Dermis microvascular lymphatic vessel endothelial cell (primary cell): ENCODE measurements at regions not wholly inside any gene's neighbourhood (a gene's known extent, or its start where the extent isn't known, plus 50 kb on each side); places are given as distances from the start of the nearest gene placed in this dataset.

Experiments used
- DNase-seq, 2 donors: peaks; one replicate each; pipeline versions ENCODE4 v3.0.0 to v3.0.0-alpha.2; 2010; ENCODE audit warnings: low read depth in 2 of 2

GRCh38 chr9:116074658-116075057 lies 78.9 kb upstream of the PAPPA start:
- no peak for DNase-seq

DNA sequence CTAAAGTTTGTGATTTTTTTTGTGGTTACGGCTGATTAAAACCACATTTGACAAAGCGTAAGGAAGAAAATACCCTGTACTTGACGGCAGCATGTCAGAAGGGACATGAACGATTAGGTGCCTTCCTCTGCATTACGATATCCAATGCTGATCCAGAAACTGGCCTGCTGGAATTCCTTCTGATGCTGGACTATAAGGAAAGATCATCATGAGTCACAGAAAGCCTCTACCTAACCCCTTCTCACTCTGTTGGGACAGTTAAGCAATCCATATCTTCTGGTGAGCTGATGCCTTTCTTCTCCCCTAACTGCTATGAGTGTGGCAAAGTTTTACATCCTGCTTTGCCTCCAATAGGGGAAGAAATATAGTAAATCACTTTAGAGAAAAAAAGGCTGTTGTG lies 78.4 kb upstream of the PAPPA start:
- DNase-seq = no peak

DNA sequence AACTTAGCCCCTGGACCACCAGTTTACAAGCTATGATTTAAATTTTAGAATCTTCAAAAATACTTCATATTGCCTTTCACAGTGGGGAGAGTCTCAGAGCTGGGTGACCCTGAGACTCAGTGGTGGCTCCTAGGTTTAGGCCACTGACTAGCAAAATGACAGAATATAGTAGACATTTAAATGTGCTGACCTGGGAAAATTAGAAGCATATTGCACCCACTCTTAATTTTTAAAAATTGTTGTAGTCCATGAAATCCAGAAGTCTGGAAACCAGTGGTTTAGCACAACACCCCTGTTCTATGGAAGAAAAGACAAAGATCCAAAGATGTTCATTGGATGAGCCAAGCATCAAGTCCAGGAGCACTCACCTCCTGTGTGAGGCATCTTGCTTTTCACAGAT lies 75.0 kb upstream of the PAPPA start:
- DNase-seq = no peak

- no peak for DNase-seq
Measured at GRCh38 chr9:116080561-116080960, 73.0 kb upstream of the PAPPA start.

- DNase-seq = no peak
Measured at GRCh38 chr9:116081435-116082115, 72.0 kb upstream of the PAPPA start.

- no peak for DNase-seq
Measured at GRCh38 chr9:116083837-116084236, 69.8 kb upstream of the PAPPA start.

DNA sequence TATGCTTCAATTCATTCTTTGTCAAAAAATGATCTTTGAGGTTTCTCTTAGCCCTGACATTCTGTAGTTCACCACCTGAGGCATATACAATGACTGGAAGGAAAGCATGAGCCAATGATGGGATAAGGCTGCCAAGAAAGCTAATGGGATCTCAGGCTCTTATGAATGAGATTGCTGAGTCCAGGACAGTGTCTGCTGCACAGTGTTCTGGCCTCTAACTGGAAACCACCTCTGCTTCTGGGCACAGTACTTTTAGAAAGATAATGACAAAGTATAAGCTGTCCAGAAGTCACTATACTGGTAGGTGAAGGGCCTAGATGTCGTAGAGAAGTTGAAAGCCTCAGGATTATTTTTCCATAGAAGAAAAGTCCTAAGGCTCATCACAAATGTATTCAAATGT lies 69.1 kb upstream of the PAPPA start:
- DNase-seq = no peak

- DNase-seq = no peak
Measured at GRCh38 chr9:116087246-116087645, 66.3 kb upstream of the PAPPA start.

DNA sequence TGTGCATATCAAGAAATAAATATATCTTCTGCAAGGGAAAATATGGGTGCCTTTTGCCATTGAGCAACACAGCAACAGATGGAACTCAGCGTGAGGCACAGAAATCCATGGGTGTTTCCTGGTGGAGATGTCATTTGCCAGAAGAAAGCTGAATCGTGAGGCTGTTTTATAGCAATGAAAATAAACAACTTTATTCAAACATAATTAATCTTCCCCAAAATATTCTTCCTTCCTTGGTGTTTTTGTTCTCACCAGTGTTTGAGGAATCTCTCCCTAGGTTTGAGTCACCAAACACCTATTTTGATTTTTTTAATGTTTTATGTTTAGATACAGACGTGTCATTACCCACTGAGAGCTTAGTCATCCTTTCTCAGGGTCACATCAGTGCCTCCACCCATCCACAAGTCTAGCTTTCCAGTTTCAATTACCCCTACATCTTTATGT lies 65.8 kb upstream of the PAPPA start:
- DNase-seq = no peak

DNA sequence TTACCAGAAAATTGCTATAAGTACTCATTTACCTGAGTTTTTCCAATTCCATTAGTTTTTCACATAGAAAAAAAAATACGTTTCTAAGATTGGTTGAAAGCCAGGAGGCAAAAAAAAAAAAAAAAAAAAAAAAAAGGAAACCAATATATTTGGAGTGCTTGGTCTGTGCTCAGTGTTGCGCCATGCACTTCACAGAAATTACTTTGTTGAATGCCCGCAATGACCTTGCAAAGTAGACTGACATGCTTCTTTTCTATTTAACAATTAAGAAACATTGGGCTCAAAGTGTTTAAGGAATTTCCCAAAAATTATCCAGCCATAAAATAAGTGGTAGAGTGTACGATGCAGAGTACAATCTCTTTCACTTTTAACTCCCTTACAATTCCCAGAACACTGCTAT lies 65.2 kb upstream of the PAPPA start:
- no peak for DNase-seq

DNA sequence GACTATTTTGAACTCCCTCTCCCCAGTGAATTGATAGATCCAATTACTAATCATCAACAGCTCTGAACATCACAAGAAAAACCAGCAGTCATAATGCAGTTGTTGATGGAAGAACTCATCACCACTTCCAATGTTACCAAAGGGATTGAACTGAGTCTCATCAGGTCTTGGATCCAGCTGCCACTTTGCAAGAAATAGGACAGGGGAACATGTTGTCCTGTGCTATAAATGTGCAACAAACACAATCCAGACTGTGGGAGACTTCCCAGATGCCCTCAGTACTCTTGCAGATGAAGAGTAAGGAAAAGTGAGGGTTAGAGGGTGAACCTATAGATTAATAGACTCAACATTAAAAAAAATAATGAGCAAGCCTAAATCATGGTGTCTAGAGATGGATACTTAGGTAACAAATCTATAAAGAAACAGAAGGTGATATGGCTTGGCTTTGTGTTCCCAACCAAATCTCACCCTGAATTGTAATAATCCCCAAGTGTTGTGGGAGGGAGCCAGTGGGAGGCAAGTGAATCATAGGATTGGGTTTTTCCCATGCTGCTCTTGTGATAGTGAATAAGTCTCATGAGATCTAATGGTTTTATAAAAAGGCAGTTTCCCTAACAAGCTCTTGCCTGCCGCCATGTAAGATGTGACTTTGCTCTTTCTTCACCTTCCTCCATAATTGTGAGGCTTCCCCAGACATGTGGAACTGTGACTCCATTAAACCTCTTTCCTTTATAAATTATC lies 63.4 kb upstream of the PAPPA start:
- no peak for DNase-seq

DNA sequence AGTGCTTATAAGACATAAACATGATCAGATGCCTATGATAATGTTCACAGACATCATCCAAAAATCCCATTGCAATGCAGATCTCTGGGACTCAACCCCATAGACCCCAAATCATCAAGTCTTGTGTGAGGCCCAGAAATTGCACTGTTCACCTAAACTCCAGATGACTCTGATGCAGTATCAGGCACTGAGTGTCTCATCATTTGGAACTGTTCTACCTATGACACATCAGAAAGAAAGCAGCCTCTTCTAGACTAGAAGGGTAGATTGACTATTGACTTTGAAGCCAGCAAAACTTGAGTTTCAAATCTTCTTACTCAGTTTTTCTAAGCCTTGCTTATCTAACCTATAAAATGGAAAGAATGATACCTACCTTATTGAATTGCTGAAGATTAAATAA lies 58.7 kb upstream of the PAPPA start:
- DNase-seq = no peak

DNA sequence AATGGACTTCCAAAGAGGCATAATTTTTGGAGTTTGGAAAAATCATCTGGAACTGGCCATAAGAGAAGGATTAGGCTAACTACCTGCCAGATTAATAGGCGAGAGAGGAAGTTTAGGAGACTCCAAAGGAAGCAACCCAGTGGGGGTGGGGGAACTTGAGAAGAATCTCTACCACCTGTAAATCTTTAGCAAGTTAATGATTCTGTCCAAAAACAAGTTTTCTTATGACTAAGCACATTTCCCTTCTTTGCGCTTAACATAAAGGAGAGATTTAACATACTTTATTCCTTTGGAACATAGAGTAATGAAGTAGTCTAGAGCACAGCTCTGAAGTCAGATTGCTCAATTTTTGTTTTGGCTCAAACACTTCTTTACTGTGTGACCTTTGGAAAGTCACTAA lies 58.2 kb upstream of the PAPPA start:
- no peak for DNase-seq

DNA sequence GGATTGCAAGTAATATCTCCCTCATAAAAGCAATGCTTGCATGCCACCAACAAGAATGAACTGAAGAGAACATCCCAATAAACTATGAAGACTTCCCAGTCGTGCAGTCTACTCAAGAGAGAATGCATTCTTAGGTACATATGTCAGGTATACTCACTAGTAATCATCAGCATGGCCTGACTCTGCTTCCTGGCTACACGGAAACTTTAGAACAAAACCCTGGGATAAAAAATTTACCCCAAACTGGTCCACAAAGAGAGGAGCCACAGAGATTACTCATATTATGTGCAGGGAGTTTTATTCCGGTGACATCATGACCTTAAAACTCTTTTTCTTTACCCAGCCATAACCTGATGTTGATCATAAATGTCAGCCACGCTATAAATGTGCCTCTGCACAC lies 57.5 kb upstream of the PAPPA start:
- no peak for DNase-seq

DNA sequence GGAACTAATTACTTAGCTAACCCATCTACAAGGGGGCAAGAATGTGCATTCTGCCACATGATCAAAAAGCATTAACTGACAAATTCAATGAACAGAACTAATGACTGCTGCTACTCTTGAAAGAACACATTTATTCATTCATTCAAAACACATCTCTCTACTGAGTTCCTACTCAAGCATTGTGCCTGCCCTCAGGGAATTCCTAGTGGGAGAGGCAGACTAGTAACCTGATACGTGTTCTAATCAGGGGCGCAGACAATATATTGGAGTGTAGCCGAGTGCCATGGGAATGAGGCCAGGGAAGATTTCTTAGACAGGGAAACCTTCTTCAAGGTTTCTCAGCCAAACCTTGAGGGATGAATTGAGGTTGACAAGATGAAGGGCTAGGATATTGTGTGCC lies 56.7 kb upstream of the PAPPA start:
- no peak for DNase-seq

GRCh38 chr9:116098476-116098875 lies 55.1 kb upstream of the PAPPA start:
- DNase-seq = no peak

DNA sequence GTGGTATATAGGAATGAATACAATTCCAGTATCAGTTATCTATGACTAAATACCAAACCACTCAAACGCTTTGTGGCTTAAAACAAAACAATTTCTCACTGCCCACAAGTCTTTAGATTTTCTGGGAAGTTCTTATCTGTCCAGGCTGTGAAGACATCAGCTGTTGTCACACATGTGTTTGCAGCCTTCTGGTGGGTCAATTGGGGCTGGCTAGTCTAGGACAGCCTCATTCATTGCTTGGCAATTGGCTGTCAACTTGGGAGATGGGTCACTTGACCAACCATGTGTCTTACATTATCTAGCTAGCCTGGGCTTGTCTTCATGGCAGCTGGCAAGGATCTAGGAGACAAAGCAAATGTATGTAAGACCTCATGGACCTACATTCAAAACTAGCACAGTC lies 53.8 kb upstream of the PAPPA start:
- DNase-seq = no peak

DNA sequence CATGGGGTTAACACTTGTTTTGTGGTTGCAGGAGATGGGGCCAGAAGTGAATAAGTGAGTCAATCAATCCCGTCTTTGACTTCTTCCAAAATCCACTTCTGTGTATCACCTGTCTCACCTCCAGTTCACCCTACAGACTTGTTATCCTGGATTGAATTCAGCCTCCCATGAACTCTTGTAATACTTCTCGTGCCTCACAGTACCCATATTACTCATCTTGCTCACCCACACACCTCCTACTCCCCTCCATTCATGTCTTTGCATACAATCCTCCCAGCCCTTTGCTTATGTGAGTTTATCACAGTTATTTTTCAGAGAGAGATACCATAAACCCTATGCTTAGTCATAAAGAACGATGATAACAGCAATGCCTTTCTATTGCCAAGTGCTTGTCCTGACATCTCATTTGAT lies 52.9 kb upstream of the PAPPA start:
- no peak for DNase-seq

GRCh38 chr9:116101516-116101915 lies 52.1 kb upstream of the PAPPA start:
- no peak for DNase-seq

- DNase-seq = no peak
Measured at GRCh38 chr9:116102596-116102995, 51.0 kb upstream of the PAPPA start.
